Fibroblast of villous mesenchyme (primary cell): ENCODE measurements at regions not wholly inside any gene's neighbourhood (a gene's known extent, or its start where the extent isn't known, plus 50 kb on each side); places are given as distances from the start of the nearest gene placed in this dataset.
A peak's percentile ranks its signal among the peaks of the same experiment; 100 is the strongest.

Experiments
- DNase-seq: peaks from one replicate; pipeline ENCODE4 v3.0.0-alpha.2; 2010; ENCODE audit warnings: low read depth
- H3K4me3 ChIP-seq: 2 replicates; pipeline ENCODE4 v1.5.1; 2011; ENCODE audit warnings: low read depth, mild to moderate bottlenecking, low read length
- CTCF ChIP-seq: IDR thresholded peaks from 2 replicates; pipeline ENCODE4 v1.5.1; 2012; ENCODE audit warnings: low read depth, mild to moderate bottlenecking, low read length; ENCODE audit not compliant: insufficient read depth

- H3K4me3 ChIP-seq: no peak overlapping the region
- no peak for TF ChIP-seq CTCF
Observed at GRCh38 chr14:22304326-22304725, 284.7 kb downstream of the DAD1 start.

DNA sequence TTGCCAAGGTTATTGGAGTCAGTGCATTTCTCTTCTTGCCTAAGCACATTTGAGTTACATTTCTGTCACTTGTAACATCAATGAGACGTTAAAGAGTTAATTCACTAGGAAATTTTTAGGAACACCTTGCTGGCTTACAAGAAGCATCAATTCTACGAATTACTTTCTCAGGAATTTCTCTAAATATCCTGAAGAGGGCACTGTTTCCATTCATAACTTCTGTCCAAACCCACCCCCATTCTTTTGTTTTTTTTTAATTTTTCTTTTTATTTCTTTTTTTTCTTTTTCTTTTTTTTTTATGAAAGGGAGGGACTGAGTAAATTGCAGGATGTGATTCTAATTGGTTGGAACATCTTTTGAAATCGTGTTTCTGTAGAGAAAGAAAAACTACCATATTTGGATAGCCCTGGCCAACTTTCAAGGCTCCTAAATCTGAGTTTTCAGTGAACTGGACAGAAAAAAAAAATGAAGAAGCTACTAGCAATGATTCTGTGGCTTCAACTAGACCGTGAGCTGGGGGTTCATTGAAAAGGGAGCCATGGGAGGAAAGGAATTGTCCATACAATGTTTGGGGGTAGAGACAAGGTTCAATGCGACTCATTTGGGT lies 285.3 kb downstream of the DAD1 start:
- peak; percentile 14 for DNase-seq
- H3K4me3 ChIP-seq: no peak overlapping the region
- peak; percentile 49 for TF ChIP-seq CTCF

More at GRCh38 chr14:22304326-22304725, 284.7 kb downstream of the DAD1 start:
- DNase-seq: no peak

DNA sequence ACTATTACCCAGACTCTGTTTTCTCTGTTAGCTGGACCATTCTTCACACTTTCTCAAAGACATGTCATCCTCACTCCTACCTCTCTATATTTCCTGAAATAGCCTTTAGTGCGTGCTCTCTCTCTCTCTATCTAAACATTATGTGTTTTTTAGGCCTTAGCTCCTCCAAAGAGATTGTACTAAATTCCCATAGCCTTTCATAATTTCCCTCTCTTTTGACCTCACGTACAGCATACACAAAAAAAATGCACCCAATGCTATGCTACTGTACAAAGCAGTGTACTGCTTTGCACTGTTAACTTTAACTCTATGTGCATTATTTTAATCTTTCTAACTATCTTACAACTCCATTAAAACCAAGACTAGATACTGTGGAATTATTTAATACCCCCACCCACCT lies 288.4 kb downstream of the DAD1 start:
- TF ChIP-seq CTCF: no peak
- H3K4me3 ChIP-seq: no peak overlapping the region
- DNase-seq: no peak

DNA sequence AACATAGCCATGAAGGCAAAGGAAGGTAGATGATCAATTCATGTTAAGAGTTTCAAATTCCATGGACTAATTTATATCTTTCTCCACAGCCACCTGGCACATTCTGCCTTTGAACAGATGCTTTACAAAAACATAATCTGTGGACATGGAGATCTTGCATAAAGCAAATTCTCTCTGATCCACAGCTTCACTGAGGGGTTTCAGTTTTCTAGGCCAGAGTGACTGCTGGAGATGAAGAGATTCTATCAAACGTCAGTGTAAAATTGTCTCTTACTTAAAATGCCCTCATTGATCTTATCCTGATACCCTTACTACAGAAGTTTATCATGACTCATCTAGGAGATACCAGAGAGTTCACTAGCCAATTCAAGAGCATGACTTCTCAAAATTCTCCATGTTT lies 291.6 kb downstream of the DAD1 start:
- no peak for DNase-seq

GRCh38 chr14:22296722-22297121 lies 292.3 kb downstream of the DAD1 start:
- TF ChIP-seq CTCF: no peak
- peak; percentile 60 for DNase-seq
- H3K4me3 ChIP-seq: no peak overlapping the region

More for the DNA sequence above, 291.6 kb downstream of the DAD1 start:
- no peak for TF ChIP-seq CTCF
- no peak overlapping the region for H3K4me3 ChIP-seq

- TF ChIP-seq CTCF: no peak
- DNase-seq: no peak
- H3K4me3 ChIP-seq: no peak overlapping the region
Observed at GRCh38 chr14:22296088-22296487, 292.9 kb downstream of the DAD1 start.

DNA sequence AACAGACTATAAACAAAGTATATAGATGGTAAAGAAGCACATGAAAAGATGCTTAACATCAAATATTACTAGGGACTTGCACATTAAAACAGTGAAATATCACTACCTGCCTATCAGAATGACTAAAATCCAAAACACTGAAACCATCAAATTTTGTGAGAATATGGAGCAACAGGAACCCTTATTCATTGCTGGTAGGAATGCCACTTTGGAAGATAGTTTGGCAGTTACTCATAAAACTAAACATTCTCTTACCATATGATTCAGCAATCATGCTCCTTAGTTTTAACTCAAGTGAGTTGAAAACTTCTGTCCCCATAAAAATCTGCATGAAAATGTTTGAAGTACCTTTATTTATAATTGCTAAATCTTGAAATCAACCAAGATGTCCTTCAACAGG lies 297.6 kb downstream of the DAD1 start:
- DNase-seq: no peak
- no peak for TF ChIP-seq CTCF
- H3K4me3 ChIP-seq: no peak overlapping the region
